SJCRH30 (cell line): ENCODE measurements at regions not wholly inside any gene's neighbourhood (a gene's known extent, or its start where the extent isn't known, plus 50 kb on each side); places are given as distances from the start of the nearest gene placed in this dataset.
"Not testable (repeated sequence)": the region's sequence is repeated elsewhere in the genome, so short reads cannot be mapped to it uniquely, and the experiment has no call there.

Source experiments
- DNase-seq, 2 experiments: peaks; one replicate each; pipeline ENCODE4 v3.0.0-alpha.2; 2015 to 2020
- H3K27ac ChIP-seq: fragments of 250-450 bp; sonication (Bioruptor Pico); 2 replicates; pipeline ENCODE4 v1.5.1; 2020; ENCODE audit warnings: mild to moderate bottlenecking, moderate library complexity
- H3K27me3 ChIP-seq: fragments of 250-450 bp; sonication (Bioruptor Pico); 2 replicates; pipeline ENCODE4 v1.5.1; 2020; ENCODE audit warnings: mild to moderate bottlenecking, moderate library complexity
- H3K36me3 ChIP-seq: fragments of 250-450 bp; sonication (Bioruptor Pico); 2 replicates; pipeline ENCODE4 v1.5.1; 2020; ENCODE audit warnings: mild to moderate bottlenecking, moderate library complexity
- H3K4me1 ChIP-seq: fragments of 250-450 bp; sonication (Bioruptor Pico); 2 replicates; pipeline ENCODE4 v1.5.1; 2020; ENCODE audit warnings: mild to moderate bottlenecking, moderate library complexity
- H3K4me3 ChIP-seq: fragments of 250-450 bp; sonication (Bioruptor Pico); 2 replicates; pipeline ENCODE4 v1.5.1; 2020; ENCODE audit warnings: mild to moderate bottlenecking, moderate library complexity
- H3K9me3 ChIP-seq: fragments of 250-450 bp; sonication (Bioruptor Pico); replicated peaks from 2 replicates; pipeline ENCODE4 v1.5.1; 2020; ENCODE audit warnings: mild to moderate bottlenecking, moderate library complexity

- no peaks in the 10 kb centered on the region for H3K27me3 ChIP-seq
- peaks cover 10% of the 10 kb centered on the region for H3K4me1 ChIP-seq
- H3K27ac ChIP-seq = no peak overlapping the region
- H3K4me3 ChIP-seq = no peak overlapping the region
- H3K36me3 ChIP-seq = no peaks in the 10 kb centered on the region
- H3K9me3 ChIP-seq = no peaks in the 10 kb centered on the region
- no peak for DNase-seq
Observed at GRCh38 chr4:181021213-181021612, 1222.0 kb upstream of the TENM3 start.

- DNase-seq, H3K27ac ChIP-seq, H3K27me3 ChIP-seq, H3K36me3 ChIP-seq, H3K4me3 ChIP-seq, H3K9me3 ChIP-seq, H3K4me1 ChIP-seq: not testable (repeated sequence)
Observed at GRCh38 chr4:181030135-181030921, 1212.9 kb upstream of the TENM3 start.

GRCh38 chr4:181030961-181031360 is 1212.2 kb upstream of the TENM3 start:
- Histone ChIP-seq H3K9me3 (no peaks in the 10 kb centered on the region), H3K36me3 (no peaks in the 10 kb centered on the region), H3K4me3 (no peak overlapping the region), H3K27me3 (no peaks in the 10 kb centered on the region), H3K27ac (no peak overlapping the region), H3K4me1 (no peaks in the 10 kb centered on the region)
- DNase-seq = no peak

GRCh38 chr4:181043486-181043885 is 1199.7 kb upstream of the TENM3 start:
- Histone ChIP-seq H3K4me3 (no peak overlapping the region), H3K36me3 (no peaks in the 10 kb centered on the region), H3K27ac (no peak overlapping the region), H3K27me3 (no peaks in the 10 kb centered on the region), H3K4me1 (no peaks in the 10 kb centered on the region), H3K9me3 (no peaks in the 10 kb centered on the region)
- no peak for DNase-seq

GRCh38 chr4:181046809-181047208 is 1196.4 kb upstream of the TENM3 start:
- Histone ChIP-seq H3K4me3 (no peak overlapping the region), H3K27ac (no peak overlapping the region), H3K36me3 (no peaks in the 10 kb centered on the region), H3K4me1 (no peaks in the 10 kb centered on the region), H3K9me3 (no peaks in the 10 kb centered on the region), H3K27me3 (no peaks in the 10 kb centered on the region)
- DNase-seq = no peak

- Histone ChIP-seq H3K4me3 (no peak overlapping the region), H3K36me3 (no peaks in the 10 kb centered on the region), H3K27me3 (no peaks in the 10 kb centered on the region), H3K27ac (no peak overlapping the region), H3K9me3 (no peaks in the 10 kb centered on the region), H3K4me1 (no peaks in the 10 kb centered on the region)
- DNase-seq = no peak
Observed at GRCh38 chr4:181051931-181052330, 1191.3 kb upstream of the TENM3 start.

GRCh38 chr4:181061787-181062186 is 1181.4 kb upstream of the TENM3 start:
- Histone ChIP-seq H3K27me3 (no peaks in the 10 kb centered on the region), H3K36me3 (no peaks in the 10 kb centered on the region), H3K4me3 (no peak overlapping the region)

GRCh38 chr4:181063212-181063611 is 1180.0 kb upstream of the TENM3 start:
- Histone ChIP-seq H3K27me3 (no peaks in the 10 kb centered on the region), H3K9me3 (no peaks in the 10 kb centered on the region), H3K4me3 (no peak overlapping the region), H3K4me1 (no peaks in the 10 kb centered on the region), H3K36me3 (no peaks in the 10 kb centered on the region), H3K27ac (no peak overlapping the region)
- DNase-seq = no peak

More at GRCh38 chr4:181061787-181062186, 1181.4 kb upstream of the TENM3 start:
- H3K27ac ChIP-seq = no peak overlapping the region
- no peak for DNase-seq
- no peaks in the 10 kb centered on the region for H3K4me1 ChIP-seq
- H3K9me3 ChIP-seq = no peaks in the 10 kb centered on the region

GRCh38 chr4:181077341-181077740 is 1165.9 kb upstream of the TENM3 start:
- peaks cover 3% of the 10 kb centered on the region; the same call in 1 of the 2 replicates for H3K4me1 ChIP-seq
- no peaks in the 10 kb centered on the region for H3K36me3 ChIP-seq
- no peak overlapping the region for H3K4me3 ChIP-seq
- no peak overlapping the region for H3K27ac ChIP-seq
- no peak for DNase-seq
- no peaks in the 10 kb centered on the region for H3K9me3 ChIP-seq
- no peaks in the 10 kb centered on the region for H3K27me3 ChIP-seq

- H3K36me3 ChIP-seq = no peaks in the 10 kb centered on the region
- no peak overlapping the region for H3K4me3 ChIP-seq
- H3K27ac ChIP-seq = no peak overlapping the region
- H3K9me3 ChIP-seq = no peaks in the 10 kb centered on the region
- H3K27me3 ChIP-seq = no peaks in the 10 kb centered on the region
- no peak for DNase-seq
- peaks cover 3% of the 10 kb centered on the region; the same call in 1 of the 2 replicates for H3K4me1 ChIP-seq
Observed at GRCh38 chr4:181078196-181078595, 1165.0 kb upstream of the TENM3 start.

GRCh38 chr4:181083757-181084361 is 1159.3 kb upstream of the TENM3 start:
- no peak for DNase-seq
- H3K27me3 ChIP-seq = no peaks in the 10 kb centered on the region
- no peak overlapping the region for H3K4me3 ChIP-seq
- no peaks in the 10 kb centered on the region for H3K36me3 ChIP-seq
- H3K9me3 ChIP-seq = no peaks in the 10 kb centered on the region
- no peak overlapping the region for H3K27ac ChIP-seq
- no peaks in the 10 kb centered on the region for H3K4me1 ChIP-seq

- Histone ChIP-seq H3K36me3 (no peaks in the 10 kb centered on the region), H3K27me3 (no peaks in the 10 kb centered on the region), H3K4me3 (no peak overlapping the region), H3K27ac (no peak overlapping the region), H3K9me3 (no peaks in the 10 kb centered on the region), H3K4me1 (no peaks in the 10 kb centered on the region)
- DNase-seq = no peak
Observed at GRCh38 chr4:181085557-181085956, 1157.6 kb upstream of the TENM3 start.

GRCh38 chr4:181105487-181105886 is 1137.7 kb upstream of the TENM3 start:
- H3K27ac ChIP-seq = no peak overlapping the region
- DNase-seq = no peak
- no peaks in the 10 kb centered on the region for H3K4me1 ChIP-seq
- H3K9me3 ChIP-seq = no peaks in the 10 kb centered on the region
- no peak overlapping the region for H3K4me3 ChIP-seq
- H3K27me3 ChIP-seq = no peaks in the 10 kb centered on the region
- no peaks in the 10 kb centered on the region for H3K36me3 ChIP-seq

GRCh38 chr4:181106398-181106797 is 1136.8 kb upstream of the TENM3 start:
- H3K27ac ChIP-seq = no peak overlapping the region
- H3K9me3 ChIP-seq = no peaks in the 10 kb centered on the region
- H3K4me1 ChIP-seq = no peaks in the 10 kb centered on the region
- no peaks in the 10 kb centered on the region for H3K27me3 ChIP-seq
- H3K4me3 ChIP-seq = no peak overlapping the region
- no peak for DNase-seq
- H3K36me3 ChIP-seq = no peaks in the 10 kb centered on the region

- no peaks in the 10 kb centered on the region for H3K36me3 ChIP-seq
- no peaks in the 10 kb centered on the region for H3K9me3 ChIP-seq
- no peak overlapping the region for H3K27ac ChIP-seq
- no peak for DNase-seq
- no peaks in the 10 kb centered on the region for H3K4me1 ChIP-seq
- H3K27me3 ChIP-seq = no peaks in the 10 kb centered on the region
- no peak overlapping the region for H3K4me3 ChIP-seq
Observed at GRCh38 chr4:181108237-181108636, 1135.0 kb upstream of the TENM3 start.

- no peak overlapping the region for H3K27ac ChIP-seq
Observed at GRCh38 chr4:181119186-181119585, 1124.0 kb upstream of the TENM3 start.

More at GRCh38 chr4:181119186-181119585, 1124.0 kb upstream of the TENM3 start:
- DNase-seq = no peak
- no peaks in the 10 kb centered on the region for H3K9me3 ChIP-seq
- H3K36me3 ChIP-seq = no peaks in the 10 kb centered on the region
- H3K4me3 ChIP-seq = no peak overlapping the region
- no peaks in the 10 kb centered on the region for H3K27me3 ChIP-seq
- H3K4me1 ChIP-seq = no peaks in the 10 kb centered on the region
